Activated B cell treated with CpG ODN at 0.5 μM for 24 hours (primary cell): ENCODE measurements at regions not wholly inside any gene's neighbourhood (a gene's known extent, or its start where the extent isn't known, plus 50 kb on each side); places are given as distances from the start of the nearest gene placed in this dataset.

ENCODE experiments used
- ATAC-seq: fragments of 200-7000 bp; cut with Tn5 transposase; one replicate; pipeline ENCODE4 v1.10.0; 2021; ENCODE audit warnings: low read depth, mild to moderate bottlenecking, moderate library complexity
- CTCF ChIA-PET: fragments of 350-600 bp; sonication (Branson Sonifier 250); formaldehyde crosslinking; loops from one replicate; lab custom pipeline; 2021; ENCODE audit warnings: antibody characterized with exemption; lab: Charles Lee
- POLR2A ChIA-PET: fragments of 350-600 bp; sonication (Branson Sonifier 250); formaldehyde crosslinking; loops from one replicate; lab custom pipeline; 2021; ENCODE audit warnings: antibody characterized with exemption; lab: Charles Lee
- DNase-seq: peaks from one replicate; pipeline ENCODE4 v3.0.0; 2022
- H3K27ac Mint-ChIP-seq: one replicate; pipeline ENCODE4 v1.8.0; 2020; ENCODE audit warnings: mixed read lengths
- H3K27me3 Mint-ChIP-seq: one replicate; pipeline ENCODE4 v1.8.0; 2021; ENCODE audit warnings: mixed read lengths
- H3K36me3 Mint-ChIP-seq: one replicate; pipeline ENCODE4 v1.8.0; 2021; ENCODE audit warnings: low read depth, mixed read lengths
- H3K4me1 Mint-ChIP-seq: one replicate; pipeline ENCODE4 v1.8.0; 2021; ENCODE audit warnings: mixed read lengths
- H3K4me3 Mint-ChIP-seq: one replicate; pipeline ENCODE4 v1.8.0; 2020; ENCODE audit warnings: mild to moderate bottlenecking, mixed read lengths
- H3K9me3 Mint-ChIP-seq: one replicate; pipeline ENCODE4 v1.8.0; 2020; ENCODE audit warnings: mixed read lengths
- intact Hi-C: fragments of 100-400 bp; cut with micrococcal nuclease; formaldehyde crosslinking; loops from one replicate; pipeline ENCODE4 v1.15.1; 2024
- TF ChIP-seq, protein P1 (sequence below): fragments of 200-600 bp; IDR thresholded peaks from one replicate; pipeline ENCODE4 v1.8.0; 2022; ENCODE audit warnings: antibody characterized with exemption, mild to moderate bottlenecking

DNA sequence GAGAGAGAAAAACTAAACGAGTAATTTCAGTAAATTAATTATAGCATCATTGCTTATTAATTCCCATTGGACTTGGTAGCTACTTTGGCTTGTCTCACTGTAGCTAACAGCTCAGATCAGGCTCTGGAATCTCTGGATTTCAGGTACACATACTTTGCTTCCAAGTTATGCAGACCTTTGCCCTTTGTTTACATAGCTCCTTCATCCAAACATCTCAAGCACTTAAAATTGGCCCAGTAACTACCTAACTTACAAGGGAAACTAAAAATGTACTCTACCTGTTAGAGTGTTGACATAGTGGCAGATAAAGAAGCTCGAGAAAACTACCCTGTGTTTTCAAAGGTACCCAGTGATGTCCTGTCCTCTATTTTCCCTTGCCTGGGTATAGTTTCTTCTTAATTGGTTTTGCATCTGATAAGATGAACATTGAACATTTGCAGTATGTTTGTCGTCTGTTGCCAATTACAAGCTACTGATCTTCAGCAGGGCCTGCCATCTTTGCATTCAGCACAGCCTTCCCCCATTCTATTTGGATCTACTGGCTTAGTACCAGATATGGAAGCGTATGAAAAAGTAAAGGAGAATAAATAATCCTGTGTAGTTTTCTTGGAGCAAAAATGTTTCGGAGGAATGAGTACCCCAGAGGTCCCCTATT lies 601.5 kb upstream of the FANCL start:
- no peaks in the 10 kb centered on the region for H3K36me3 Mint-ChIP-seq
- peaks cover 2% of the 10 kb centered on the region for H3K27me3 Mint-ChIP-seq
- no peaks in the 10 kb centered on the region for H3K9me3 Mint-ChIP-seq
- ATAC-seq = no peak
- ChIA-PET POLR2A (no interaction called here), CTCF (no interaction called here)
- DNase-seq = no peak
- H3K4me1 Mint-ChIP-seq = no peaks in the 10 kb centered on the region
- TF ChIP-seq, protein P1, sequence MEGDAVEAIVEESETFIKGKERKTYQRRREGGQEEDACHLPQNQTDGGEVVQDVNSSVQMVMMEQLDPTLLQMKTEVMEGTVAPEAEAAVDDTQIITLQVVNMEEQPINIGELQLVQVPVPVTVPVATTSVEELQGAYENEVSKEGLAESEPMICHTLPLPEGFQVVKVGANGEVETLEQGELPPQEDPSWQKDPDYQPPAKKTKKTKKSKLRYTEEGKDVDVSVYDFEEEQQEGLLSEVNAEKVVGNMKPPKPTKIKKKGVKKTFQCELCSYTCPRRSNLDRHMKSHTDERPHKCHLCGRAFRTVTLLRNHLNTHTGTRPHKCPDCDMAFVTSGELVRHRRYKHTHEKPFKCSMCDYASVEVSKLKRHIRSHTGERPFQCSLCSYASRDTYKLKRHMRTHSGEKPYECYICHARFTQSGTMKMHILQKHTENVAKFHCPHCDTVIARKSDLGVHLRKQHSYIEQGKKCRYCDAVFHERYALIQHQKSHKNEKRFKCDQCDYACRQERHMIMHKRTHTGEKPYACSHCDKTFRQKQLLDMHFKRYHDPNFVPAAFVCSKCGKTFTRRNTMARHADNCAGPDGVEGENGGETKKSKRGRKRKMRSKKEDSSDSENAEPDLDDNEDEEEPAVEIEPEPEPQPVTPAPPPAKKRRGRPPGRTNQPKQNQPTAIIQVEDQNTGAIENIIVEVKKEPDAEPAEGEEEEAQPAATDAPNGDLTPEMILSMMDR = no peak
- H3K27ac Mint-ChIP-seq = no peak overlapping the region
- no peak overlapping the region for H3K4me3 Mint-ChIP-seq
- intact Hi-C loops = no loop called here

GRCh38 chr2:58834404-58834803 lies 593.3 kb upstream of the FANCL start:
- H3K27ac Mint-ChIP-seq = no peak overlapping the region
- peaks cover 4% of the 10 kb centered on the region for H3K9me3 Mint-ChIP-seq
- ChIA-PET POLR2A (no interaction called here), CTCF (no interaction called here)
- no peak for DNase-seq
- H3K4me3 Mint-ChIP-seq = no peak overlapping the region
- H3K36me3 Mint-ChIP-seq = no peaks in the 10 kb centered on the region
- TF ChIP-seq, protein P1 = no peak
- intact Hi-C loops = no loop called here
- no peaks in the 10 kb centered on the region for H3K4me1 Mint-ChIP-seq
- no peak for ATAC-seq
- H3K27me3 Mint-ChIP-seq = no peaks in the 10 kb centered on the region

DNA sequence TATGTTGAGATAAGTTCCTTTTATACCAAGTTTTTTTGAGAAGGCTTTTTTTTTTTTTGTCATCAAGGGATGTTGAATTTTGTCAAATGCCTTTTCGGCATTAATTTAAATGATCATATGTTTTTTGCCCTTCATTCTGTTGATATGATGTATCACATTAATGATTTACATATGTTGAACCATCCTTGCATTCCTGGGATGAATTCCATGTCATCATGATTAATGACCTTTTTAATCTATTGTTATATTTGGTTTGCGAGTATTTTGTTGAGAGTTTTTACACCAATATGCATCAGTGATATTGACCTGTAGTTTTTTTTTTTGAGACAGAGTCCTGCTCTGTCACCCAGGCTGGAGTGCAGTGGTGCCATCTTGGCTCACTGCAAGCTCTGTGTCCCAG lies 585.7 kb upstream of the FANCL start:
- no peak for DNase-seq
- POLR2A ChIA-PET = no interaction called here
- CTCF ChIA-PET = no interaction called here
- peaks cover 2% of the 10 kb centered on the region for H3K36me3 Mint-ChIP-seq
- TF ChIP-seq, protein P1 = no peak
- no peak for ATAC-seq
- no peak overlapping the region for H3K27ac Mint-ChIP-seq
- H3K4me1 Mint-ChIP-seq = no peaks in the 10 kb centered on the region
- intact Hi-C loops = no loop called here
- no peak overlapping the region for H3K4me3 Mint-ChIP-seq
- no peaks in the 10 kb centered on the region for H3K27me3 Mint-ChIP-seq
- peaks cover 35% of the 10 kb centered on the region for H3K9me3 Mint-ChIP-seq

DNA sequence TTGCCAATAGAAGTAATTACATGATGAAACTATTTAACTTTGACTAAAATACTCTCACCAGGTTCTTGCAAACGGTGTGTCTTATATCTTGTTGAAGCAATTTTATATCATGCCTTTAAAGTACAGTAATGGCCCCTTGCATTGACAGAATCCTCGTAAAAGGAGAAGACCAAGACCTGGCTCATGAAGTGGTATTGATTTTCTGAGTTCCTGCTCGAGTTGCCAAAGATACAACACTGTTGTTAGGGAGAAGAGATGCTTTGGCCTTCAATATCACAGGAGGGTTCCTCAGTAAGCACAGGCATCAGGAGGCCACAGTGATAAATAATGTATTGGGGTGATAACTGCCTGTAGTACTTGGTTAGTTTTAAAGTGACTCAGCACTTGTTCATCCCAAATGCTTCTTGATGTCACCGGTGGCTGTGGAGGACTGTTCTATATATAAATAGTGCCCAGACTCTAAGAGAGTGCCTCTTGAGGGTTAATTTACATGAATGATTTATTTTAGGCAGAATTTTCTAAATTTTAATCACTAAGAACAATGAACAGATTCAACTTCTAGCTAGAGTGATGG lies 571.7 kb upstream of the FANCL start:
- H3K36me3 Mint-ChIP-seq = no peaks in the 10 kb centered on the region
- TF ChIP-seq, protein P1 = no peak
- H3K27ac Mint-ChIP-seq = no peak overlapping the region
- DNase-seq (no peak), ATAC-seq (no peak)
- CTCF ChIA-PET = no interaction called here
- intact Hi-C loops = no loop called here
- H3K27me3 Mint-ChIP-seq = no peaks in the 10 kb centered on the region
- no peak overlapping the region for H3K4me3 Mint-ChIP-seq
- H3K4me1 Mint-ChIP-seq = no peaks in the 10 kb centered on the region
- POLR2A ChIA-PET = no interaction called here
- no peaks in the 10 kb centered on the region for H3K9me3 Mint-ChIP-seq

DNA sequence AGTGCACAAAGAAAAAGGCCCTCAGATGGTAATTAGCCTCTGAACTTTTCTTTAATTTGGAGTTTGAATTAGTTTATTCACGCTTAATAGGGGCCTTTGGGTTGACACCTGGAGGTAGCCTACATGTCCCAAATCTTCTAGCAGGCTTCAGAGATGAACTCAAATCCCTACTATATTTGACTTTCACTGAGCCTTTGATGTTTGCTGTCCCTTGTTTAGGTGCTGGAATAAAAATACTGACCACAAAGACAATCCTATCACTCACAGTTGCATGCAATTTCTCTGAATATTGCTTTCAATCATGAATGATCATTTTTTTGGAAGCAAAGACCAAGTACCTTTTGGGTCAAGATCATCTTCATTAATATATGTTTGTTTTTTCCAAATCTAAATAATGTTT lies 564.0 kb upstream of the FANCL start:
- ChIA-PET POLR2A (no interaction called here), CTCF (no interaction called here)
- H3K27me3 Mint-ChIP-seq = peaks cover 2% of the 10 kb centered on the region
- TF ChIP-seq, protein P1 = no peak
- H3K9me3 Mint-ChIP-seq = no peaks in the 10 kb centered on the region
- H3K4me1 Mint-ChIP-seq = no peaks in the 10 kb centered on the region
- no peak overlapping the region for H3K27ac Mint-ChIP-seq
- DNase-seq (no peak), ATAC-seq (no peak)
- H3K4me3 Mint-ChIP-seq = no peak overlapping the region
- intact Hi-C loops = no loop called here
- no peaks in the 10 kb centered on the region for H3K36me3 Mint-ChIP-seq
